Lung (tissue), 11 donors: ENCODE measurements at regions not wholly inside any gene's neighbourhood (a gene's known extent, or its start where the extent isn't known, plus 50 kb on each side); places are given as distances from the start of the nearest gene placed in this dataset.

Source experiments
- ATAC-seq: fragments of 200-7000 bp; cut with Tn5 transposase; one replicate; pipeline ENCODE4 v1.9.1; 2020; ENCODE audit warnings: moderate number of reproducible peaks; ENCODE audit not compliant: insufficient read depth, low FRiP score
- DNase-seq, 3 donors: peaks; one replicate each; pipeline ENCODE4 v3.0.0-alpha.2; 2013 to 2017
- H3K27ac ChIP-seq, 2 donors: one replicate each; pipeline ENCODE4 v1.5.1; 2013; ENCODE audit warnings: mild to moderate bottlenecking in 2 of 2, moderate library complexity in 2 of 2, control low read depth in 1 of 2, inconsistent platforms in 1 of 2, low read depth in 1 of 2, low read length in 1 of 2
- H3K27me3 ChIP-seq, 3 donors: one replicate each; pipeline ENCODE4 v1.5.1; 2013; ENCODE audit warnings: low read length in 2 of 3; ENCODE audit not compliant: control insufficient read depth in 3 of 3, insufficient read depth in 3 of 3
- H3K36me3 ChIP-seq, 4 donors: one replicate each; pipeline ENCODE4 v1.5.1; 2013; ENCODE audit warnings: low read length in 4 of 4, mild to moderate bottlenecking in 1 of 4, moderate library complexity in 1 of 4; ENCODE audit not compliant: control insufficient read depth in 4 of 4, insufficient read depth in 4 of 4
- H3K4me1 ChIP-seq, 5 donors: one replicate each; pipeline ENCODE4 v1.5.1; 2013; ENCODE audit warnings: low read length in 5 of 5, mild to moderate bottlenecking in 2 of 5, moderate library complexity in 1 of 5; ENCODE audit not compliant: control insufficient read depth in 5 of 5, insufficient read depth in 5 of 5
- H3K4me3 ChIP-seq: one replicate; pipeline ENCODE4 v1.5.1; 2013; ENCODE audit warnings: mild to moderate bottlenecking, control low read depth, moderate library complexity
- H3K9ac ChIP-seq, 2 donors: one replicate each; pipeline ENCODE4 v1.5.1; 2013; ENCODE audit warnings: low read length in 2 of 2, control low read depth in 1 of 2; ENCODE audit not compliant: insufficient read depth in 1 of 2
- H3K9me3 ChIP-seq, 4 donors: one replicate each; pipeline ENCODE4 v1.5.1; 2013; ENCODE audit warnings: low read length in 3 of 4, mild to moderate bottlenecking in 1 of 4, moderate library complexity in 1 of 4; ENCODE audit not compliant: control insufficient read depth in 4 of 4, insufficient read depth in 3 of 4
- WGBS, 2 donors: extraction: QIAGEN DNeasy Blood & Tissue Kit; methylation state at CpG; one replicate each; pipeline ENCODE4 v1.1.7; 2013; 5-methylcytosine and 5-hydroxymethylcytosine counted together
- TF ChIP-seq, protein P1 (sequence below): IDR thresholded peaks from 2 replicates; pipeline ENCODE4 v1.5.1; 2012; ENCODE audit warnings: mild to moderate bottlenecking; ENCODE audit errors: control extremely low read depth, extremely low read depth
- donor health status: control.
- donor health status: control.
- donor health status: Bipolar disorder and iron deficiency.
- donor health status: healthy.
- donor health status: DM: yes; HTN: yes; CAD: no.

DNA sequence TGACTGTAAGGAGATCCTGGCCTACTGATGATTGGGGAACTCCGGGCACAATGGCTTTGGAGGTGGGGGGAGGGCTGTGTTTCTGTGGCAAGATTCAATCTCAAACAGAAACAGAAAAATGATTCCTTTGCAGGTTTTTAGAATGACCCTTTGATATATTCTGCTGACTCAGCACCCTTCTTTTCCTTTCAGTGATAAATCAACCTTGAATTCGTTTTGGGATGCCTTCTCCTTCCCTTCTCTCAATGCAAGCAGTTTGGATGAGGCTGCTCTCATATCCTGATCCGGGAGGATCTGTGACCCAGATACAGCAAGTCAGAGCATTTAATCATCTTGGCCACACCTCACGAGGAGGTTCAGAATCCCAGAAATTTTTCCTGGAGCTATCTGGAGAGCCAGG lies 156.1 kb upstream of the PRICKLE2 start:
- Histone ChIP-seq H3K27ac (no peak overlapping the region), H3K27me3 (no peaks in the 10 kb centered on the region), H3K36me3 (peaks cover 0 to 2% (median 0%) of the 10 kb centered on the region in 4 donors), H3K9ac (no peak overlapping the region), H3K9me3 (no peaks in the 10 kb centered on the region), H3K4me1 (peaks cover 0 to 35% (median 9%) of the 10 kb centered on the region in 5 donors), H3K4me3 (no peak overlapping the region)
- no peak for ATAC-seq
- WGBS, 2 donors: 57 to 71% methylated on average over 4 of the region's 4 CpGs
- TF ChIP-seq, protein P1, sequence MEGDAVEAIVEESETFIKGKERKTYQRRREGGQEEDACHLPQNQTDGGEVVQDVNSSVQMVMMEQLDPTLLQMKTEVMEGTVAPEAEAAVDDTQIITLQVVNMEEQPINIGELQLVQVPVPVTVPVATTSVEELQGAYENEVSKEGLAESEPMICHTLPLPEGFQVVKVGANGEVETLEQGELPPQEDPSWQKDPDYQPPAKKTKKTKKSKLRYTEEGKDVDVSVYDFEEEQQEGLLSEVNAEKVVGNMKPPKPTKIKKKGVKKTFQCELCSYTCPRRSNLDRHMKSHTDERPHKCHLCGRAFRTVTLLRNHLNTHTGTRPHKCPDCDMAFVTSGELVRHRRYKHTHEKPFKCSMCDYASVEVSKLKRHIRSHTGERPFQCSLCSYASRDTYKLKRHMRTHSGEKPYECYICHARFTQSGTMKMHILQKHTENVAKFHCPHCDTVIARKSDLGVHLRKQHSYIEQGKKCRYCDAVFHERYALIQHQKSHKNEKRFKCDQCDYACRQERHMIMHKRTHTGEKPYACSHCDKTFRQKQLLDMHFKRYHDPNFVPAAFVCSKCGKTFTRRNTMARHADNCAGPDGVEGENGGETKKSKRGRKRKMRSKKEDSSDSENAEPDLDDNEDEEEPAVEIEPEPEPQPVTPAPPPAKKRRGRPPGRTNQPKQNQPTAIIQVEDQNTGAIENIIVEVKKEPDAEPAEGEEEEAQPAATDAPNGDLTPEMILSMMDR: no peak
- DNase-seq: peak in 1 of 3 donors; percentile 37

DNA sequence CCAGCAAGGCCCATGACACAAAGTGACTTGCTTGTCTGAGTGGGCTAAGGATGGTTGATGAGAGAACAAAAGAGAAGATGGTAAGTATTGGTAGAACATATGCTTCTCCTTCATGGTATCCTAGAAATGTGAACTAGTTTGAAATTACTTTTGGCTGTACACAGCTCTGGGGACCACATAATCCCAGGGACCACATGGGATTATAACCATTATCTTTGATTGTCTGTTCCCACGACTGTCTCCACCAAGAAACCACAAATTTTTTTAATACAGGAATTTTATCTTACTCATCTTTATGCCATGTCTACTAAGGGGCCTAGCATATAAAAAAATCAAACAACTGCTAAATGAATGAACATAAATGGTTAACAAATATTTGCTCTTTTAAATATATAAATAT lies 155.3 kb upstream of the PRICKLE2 start:
- no peak overlapping the region for H3K4me3 ChIP-seq
- peaks cover 0 to 31% (median 9%) of the 10 kb centered on the region in 5 donors for H3K4me1 ChIP-seq
- TF ChIP-seq, protein P1: no peak
- 73 to 92% methylated on average over 1 of the region's 1 CpG for WGBS, 2 donors
- peaks cover 0 to 2% (median 0%) of the 10 kb centered on the region in 4 donors for H3K36me3 ChIP-seq
- no peak overlapping the region for H3K9ac ChIP-seq
- no peak for ATAC-seq
- peaks cover 0 to 1% (median 0%) of the 10 kb centered on the region in 4 donors for H3K9me3 ChIP-seq
- no peaks in the 10 kb centered on the region for H3K27me3 ChIP-seq
- no peak for DNase-seq
- no peak overlapping the region for H3K27ac ChIP-seq

DNA sequence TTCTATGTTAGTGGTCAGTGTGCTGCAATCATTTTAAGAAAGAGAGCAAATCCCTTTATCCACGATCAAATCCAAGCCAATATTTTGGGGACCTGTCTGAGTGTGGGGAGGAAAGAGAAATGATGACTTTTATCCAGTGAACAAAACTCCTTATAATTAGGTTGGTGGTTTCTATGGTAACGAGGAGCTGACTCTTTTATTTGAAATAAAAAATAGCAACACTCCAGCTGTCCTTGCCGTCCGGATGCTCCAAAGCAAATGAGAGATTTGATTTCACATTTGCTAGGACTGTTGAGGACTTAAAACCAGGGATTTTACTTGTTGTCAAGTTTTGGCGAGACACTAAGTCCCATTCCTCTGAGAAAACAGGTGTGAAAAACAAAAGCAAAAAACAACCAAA lies 154.0 kb upstream of the PRICKLE2 start:
- Histone ChIP-seq H3K36me3 (peaks cover 0 to 2% (median 0%) of the 10 kb centered on the region in 4 donors), H3K4me1 (peaks cover 0 to 31% (median 9%) of the 10 kb centered on the region in 5 donors), H3K27me3 (no peaks in the 10 kb centered on the region), H3K4me3 (no peak overlapping the region), H3K9ac (no peak overlapping the region), H3K9me3 (peaks cover 0 to 3% (median 1%) of the 10 kb centered on the region in 4 donors), H3K27ac (no peak overlapping the region)
- DNase-seq: peak in 2 of 3 donors; percentile 62 to 68
- TF ChIP-seq, protein P1: no peak
- 66 to 78% methylated on average over 5 of the region's 5 CpGs for WGBS, 2 donors
- no peak for ATAC-seq

DNA sequence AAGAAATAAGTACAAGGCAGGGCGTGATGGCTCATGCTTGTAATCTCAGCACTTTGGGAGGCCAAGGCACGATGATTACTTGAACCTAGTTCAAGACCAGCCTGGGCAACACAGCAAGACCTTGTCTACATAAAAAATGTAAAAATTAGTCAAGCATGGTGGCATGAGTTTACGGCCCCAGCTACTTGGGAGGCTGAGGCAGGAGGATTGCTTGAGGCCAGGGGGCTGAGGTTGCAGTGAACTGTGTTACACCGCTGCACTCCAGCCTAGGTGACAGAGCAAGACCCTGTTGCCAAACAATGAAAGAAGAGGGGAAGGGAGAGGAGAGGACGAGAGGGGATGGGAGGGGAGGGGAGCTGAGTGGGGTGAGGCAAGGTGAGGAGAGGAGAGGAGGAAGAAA lies 152.7 kb upstream of the PRICKLE2 start:
- peaks cover 0 to 3% (median 1%) of the 10 kb centered on the region in 4 donors for H3K9me3 ChIP-seq
- DNase-seq: no peak
- no peaks in the 10 kb centered on the region for H3K27me3 ChIP-seq
- H3K4me1 ChIP-seq: peaks cover 0 to 25% (median 9%) of the 10 kb centered on the region in 5 donors
- ATAC-seq: no peak
- H3K9ac ChIP-seq: no peak overlapping the region
- TF ChIP-seq, protein P1: no peak
- H3K4me3 ChIP-seq: no peak overlapping the region
- no peak overlapping the region for H3K27ac ChIP-seq
- WGBS, 2 donors: 91% methylated on average over 5 of the region's 5 CpGs
- H3K36me3 ChIP-seq: peaks cover 0 to 2% (median 0%) of the 10 kb centered on the region in 4 donors
